ENCODE measurements at regions not wholly inside any gene's neighbourhood (a gene's known extent, or its start where the extent isn't known, plus 50 kb on each side); places are given as distances from the start of the nearest gene placed in this dataset.

- no peak for TF ChIP-seq POLR2AphosphoS5 (IDR thresholded peaks at IDR 0.05)
- TF ChIP-seq CTCF (IDR thresholded peaks at IDR 0.05; ENCODE audit: poor library complexity, severe bottlenecking) = no peak
- TF ChIP-seq, protein P1, sequence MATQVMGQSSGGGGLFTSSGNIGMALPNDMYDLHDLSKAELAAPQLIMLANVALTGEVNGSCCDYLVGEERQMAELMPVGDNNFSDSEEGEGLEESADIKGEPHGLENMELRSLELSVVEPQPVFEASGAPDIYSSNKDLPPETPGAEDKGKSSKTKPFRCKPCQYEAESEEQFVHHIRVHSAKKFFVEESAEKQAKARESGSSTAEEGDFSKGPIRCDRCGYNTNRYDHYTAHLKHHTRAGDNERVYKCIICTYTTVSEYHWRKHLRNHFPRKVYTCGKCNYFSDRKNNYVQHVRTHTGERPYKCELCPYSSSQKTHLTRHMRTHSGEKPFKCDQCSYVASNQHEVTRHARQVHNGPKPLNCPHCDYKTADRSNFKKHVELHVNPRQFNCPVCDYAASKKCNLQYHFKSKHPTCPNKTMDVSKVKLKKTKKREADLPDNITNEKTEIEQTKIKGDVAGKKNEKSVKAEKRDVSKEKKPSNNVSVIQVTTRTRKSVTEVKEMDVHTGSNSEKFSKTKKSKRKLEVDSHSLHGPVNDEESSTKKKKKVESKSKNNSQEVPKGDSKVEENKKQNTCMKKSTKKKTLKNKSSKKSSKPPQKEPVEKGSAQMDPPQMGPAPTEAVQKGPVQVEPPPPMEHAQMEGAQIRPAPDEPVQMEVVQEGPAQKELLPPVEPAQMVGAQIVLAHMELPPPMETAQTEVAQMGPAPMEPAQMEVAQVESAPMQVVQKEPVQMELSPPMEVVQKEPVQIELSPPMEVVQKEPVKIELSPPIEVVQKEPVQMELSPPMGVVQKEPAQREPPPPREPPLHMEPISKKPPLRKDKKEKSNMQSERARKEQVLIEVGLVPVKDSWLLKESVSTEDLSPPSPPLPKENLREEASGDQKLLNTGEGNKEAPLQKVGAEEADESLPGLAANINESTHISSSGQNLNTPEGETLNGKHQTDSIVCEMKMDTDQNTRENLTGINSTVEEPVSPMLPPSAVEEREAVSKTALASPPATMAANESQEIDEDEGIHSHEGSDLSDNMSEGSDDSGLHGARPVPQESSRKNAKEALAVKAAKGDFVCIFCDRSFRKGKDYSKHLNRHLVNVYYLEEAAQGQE (IDR thresholded peaks at IDR 0.05; ENCODE audit: borderline replicate concordance) = no peak
- no peak for TF ChIP-seq EP300 (conservative IDR thresholded peaks at IDR 0.05; ENCODE audit: poor library complexity, severe bottlenecking)
- TF ChIP-seq RAD21 (conservative IDR thresholded peaks at IDR 0.05) = no peak
- no peak for TF ChIP-seq MXI1 (conservative IDR thresholded peaks at IDR 0.05; ENCODE audit: poor library complexity, severe bottlenecking)
- TF ChIP-seq TAF1 (IDR thresholded peaks at IDR 0.05; ENCODE audit: low read depth) = no peak
These were observed 440.7 kb upstream of the THBS1 start for GRCh38 chr15:39140060-39140604.
